Hematopoietic multipotent progenitor cell treated with erythropoietin and hydrocortisone succinate and interleukin-3 and kit ligand, for 4 days (in vitro differentiated cells): ENCODE measurements at regions not wholly inside any gene's neighbourhood (a gene's known extent, or its start where the extent isn't known, plus 50 kb on each side); places are given as distances from the start of the nearest gene placed in this dataset.
A peak's percentile ranks its signal among the peaks of the same experiment; 100 is the strongest.
"Not testable (repeated sequence)": the region's sequence is repeated elsewhere in the genome, so short reads cannot be mapped to it uniquely, and the experiment has no call there.

Experiments used
- DNase-seq: peaks from one replicate; pipeline ENCODE4 v3.0.0-alpha.2; 2015

- DNase-seq: not testable (repeated sequence)
Measured at GRCh38 chr15:30761365-30761764, 135.4 kb downstream of the ARHGAP11B start.

- DNase-seq: not testable (repeated sequence)
Measured at GRCh38 chr15:30769390-30770124, 134.2 kb upstream of the FAN1 start.

- DNase-seq: no peak
Measured at GRCh38 chr15:30770759-30771158, 133.0 kb upstream of the FAN1 start.

GRCh38 chr15:30783019-30783418, 120.7 kb upstream of the FAN1 start:
- no peak for DNase-seq

GRCh38 chr15:30788595-30788994, 115.1 kb upstream of the FAN1 start:
- DNase-seq: no peak

GRCh38 chr15:30791239-30792175, 112.2 kb upstream of the FAN1 start:
- DNase-seq: peak; percentile 41

- not testable (repeated sequence) for DNase-seq
Measured at GRCh38 chr15:30792843-30793242, 110.9 kb upstream of the FAN1 start.

GRCh38 chr15:30794388-30794787, 109.3 kb upstream of the FAN1 start:
- DNase-seq: no peak

- DNase-seq: peak; percentile 18
Measured at GRCh38 chr15:30799565-30799964, 104.2 kb upstream of the FAN1 start.

- not testable (repeated sequence) for DNase-seq
Measured at GRCh38 chr15:30801140-30801895, 102.4 kb upstream of the FAN1 start.

- not testable (repeated sequence) for DNase-seq
Measured at GRCh38 chr15:30802001-30802400, 101.7 kb upstream of the FAN1 start.

- DNase-seq: not testable (repeated sequence)
Measured at GRCh38 chr15:30803703-30804102, 100.0 kb upstream of the FAN1 start.

- DNase-seq: no peak
Measured at GRCh38 chr15:30816430-30816829, 87.3 kb upstream of the FAN1 start.

- peak; percentile 92 for DNase-seq
Measured at GRCh38 chr15:30823068-30823813, 80.5 kb upstream of the FAN1 start.

GRCh38 chr15:30824518-30825195, 79.1 kb upstream of the FAN1 start:
- no peak for DNase-seq

GRCh38 chr15:30827625-30828303, 76.0 kb upstream of the FAN1 start:
- no peak for DNase-seq

- DNase-seq: not testable (repeated sequence)
Measured at GRCh38 chr15:30828304-30828639, 75.4 kb upstream of the FAN1 start.

GRCh38 chr15:30830961-30831360, 72.8 kb upstream of the FAN1 start:
- no peak for DNase-seq

GRCh38 chr15:30833379-30833778, 70.3 kb upstream of the FAN1 start:
- not testable (repeated sequence) for DNase-seq

GRCh38 chr15:30841639-30842038, 62.1 kb upstream of the FAN1 start:
- DNase-seq: not testable (repeated sequence)

GRCh38 chr15:30842798-30843472, 60.8 kb upstream of the FAN1 start:
- DNase-seq: peak; percentile 31
